ENCODE measurements at regions not wholly inside any gene's neighbourhood (a gene's known extent, or its start where the extent isn't known, plus 50 kb on each side); places are given as distances from the start of the nearest gene placed in this dataset.

DNA sequence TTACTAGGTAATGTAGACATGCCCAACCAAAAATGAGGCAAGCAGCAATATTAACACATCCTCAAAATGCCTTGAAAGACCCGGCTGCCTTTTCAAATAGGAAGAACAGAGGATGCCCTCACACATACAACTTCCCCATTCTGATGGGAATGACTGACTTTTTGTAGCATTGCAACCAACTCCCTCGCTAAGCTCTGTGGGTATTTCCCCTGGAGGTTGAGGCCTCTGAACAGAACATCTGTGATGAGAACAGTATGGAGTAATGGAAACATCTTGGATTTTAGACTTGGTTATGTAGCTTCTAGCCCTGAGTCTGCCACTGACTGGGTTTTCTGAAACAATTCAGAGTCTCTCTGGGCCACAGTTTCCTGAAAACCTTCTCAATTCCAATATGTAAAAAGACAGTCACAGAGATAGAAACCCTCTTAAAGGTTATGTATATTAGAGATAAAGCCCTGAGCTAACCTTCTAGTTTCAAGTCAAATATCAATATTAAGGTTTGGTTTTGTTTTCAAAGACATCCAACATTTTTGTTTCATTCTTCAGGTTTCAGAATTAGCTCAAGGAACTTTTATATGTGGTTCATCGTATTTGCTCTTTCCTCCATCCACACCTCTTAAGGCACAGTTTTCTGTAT is 311.5 kb downstream of the SETD4 start:
- TF ChIP-seq CTCF (IDR thresholded peaks at IDR 0.05) (no peak), POLR2A (IDR thresholded peaks at IDR 0.05) (no peak), POLR2AphosphoS5 (IDR thresholded peaks at IDR 0.05) (no peak)

All from upper lobe of left lung (tissue), 4 donors.